Ectodermal cell (in vitro differentiated cells): ENCODE measurements at regions not wholly inside any gene's neighbourhood (a gene's known extent, or its start where the extent isn't known, plus 50 kb on each side); places are given as distances from the start of the nearest gene placed in this dataset.

ENCODE experiments used
- H3K27ac ChIP-seq: 2 replicates; pipeline ENCODE4 v1.7.0; 2013; ENCODE audit warnings: mild to moderate bottlenecking, low read depth, low read length; ENCODE audit not compliant: insufficient read depth, poor library complexity, severe bottlenecking
- H3K27me3 ChIP-seq: 2 replicates; pipeline ENCODE4 v1.7.0; 2013; ENCODE audit warnings: mild to moderate bottlenecking, low read length; ENCODE audit not compliant: insufficient read depth, control insufficient read depth, poor library complexity, severe bottlenecking
- H3K36me3 ChIP-seq: one replicate; pipeline ENCODE4 v1.7.0; 2013; ENCODE audit warnings: low read length; ENCODE audit not compliant: control insufficient read depth, insufficient read depth
- H3K4me1 ChIP-seq: one replicate; pipeline ENCODE4 v1.7.0; 2013; ENCODE audit warnings: low read length; ENCODE audit not compliant: control insufficient read depth, insufficient read depth
- H3K4me3 ChIP-seq: 2 replicates; pipeline ENCODE4 v1.7.0; 2013; ENCODE audit warnings: low read depth, low read length, control low read depth; ENCODE audit not compliant: insufficient read depth
- H3K9me3 ChIP-seq: 2 replicates; pipeline ENCODE4 v1.7.0; 2013; ENCODE audit warnings: mild to moderate bottlenecking, low read length, moderate library complexity; ENCODE audit not compliant: control insufficient read depth
- WGBS, 2 experiments: methylation state at CpG; one replicate each; pipeline ENCODE4 v1.1.7; 2013; ENCODE audit warnings: missing lambda C conversion rate in 2 of 2; 5-methylcytosine and 5-hydroxymethylcytosine counted together

GRCh38 chrX:9163214-9163709 is 129.3 kb upstream of the FAM9B start:
- Histone ChIP-seq H3K27ac (no peak overlapping the region), H3K4me3 (no peak overlapping the region), H3K4me1 (no peaks in the 10 kb centered on the region), H3K36me3 (no peaks in the 10 kb centered on the region), H3K27me3 (no peaks in the 10 kb centered on the region), H3K9me3 (no peaks in the 10 kb centered on the region)
- WGBS, 2 experiments: 23 to 30% methylated on average over 4 to 5 of the region's 5 CpGs

GRCh38 chrX:9164086-9164485 is 130.2 kb upstream of the FAM9B start:
- no peaks in the 10 kb centered on the region for H3K27me3 ChIP-seq
- H3K4me1 ChIP-seq: no peaks in the 10 kb centered on the region
- no peaks in the 10 kb centered on the region for H3K9me3 ChIP-seq
- H3K4me3 ChIP-seq: no peak overlapping the region
- H3K36me3 ChIP-seq: no peaks in the 10 kb centered on the region
- 97 to 100% methylated on average over 3 to 7 of the region's 7 CpGs for WGBS, 2 experiments
- no peak overlapping the region for H3K27ac ChIP-seq

GRCh38 chrX:9164533-9165426 is 130.9 kb upstream of the FAM9B start:
- Histone ChIP-seq H3K4me3 (no peak overlapping the region), H3K36me3 (no peaks in the 10 kb centered on the region), H3K27ac (no peak overlapping the region), H3K9me3 (no peaks in the 10 kb centered on the region), H3K27me3 (no peaks in the 10 kb centered on the region), H3K4me1 (no peaks in the 10 kb centered on the region)
- 94% methylated on average over 7 to 10 of the region's 11 CpGs for WGBS, 2 experiments

GRCh38 chrX:9166584-9166944 is 132.6 kb upstream of the FAM9B start:
- no peak overlapping the region for H3K27ac ChIP-seq
- H3K9me3 ChIP-seq: no peaks in the 10 kb centered on the region
- no peak overlapping the region for H3K4me3 ChIP-seq
- no peaks in the 10 kb centered on the region for H3K36me3 ChIP-seq
- 78 to 100% methylated on average over 1 of the region's 1 CpG for WGBS, 2 experiments
- H3K4me1 ChIP-seq: no peaks in the 10 kb centered on the region
- no peaks in the 10 kb centered on the region for H3K27me3 ChIP-seq

GRCh38 chrX:9171841-9172463 is 138.0 kb upstream of the FAM9B start:
- no peaks in the 10 kb centered on the region for H3K4me1 ChIP-seq
- H3K9me3 ChIP-seq: no peaks in the 10 kb centered on the region
- H3K27me3 ChIP-seq: no peaks in the 10 kb centered on the region
- no peak overlapping the region for H3K4me3 ChIP-seq
- H3K27ac ChIP-seq: no peak overlapping the region
- H3K36me3 ChIP-seq: no peaks in the 10 kb centered on the region
- 89 to 92% methylated on average over 5 to 7 of the region's 7 CpGs for WGBS, 2 experiments

- WGBS, 2 experiments: 80 to 87% methylated on average over 1 to 3 of the region's 6 CpGs
- Histone ChIP-seq H3K27ac (no peak overlapping the region), H3K9me3 (no peaks in the 10 kb centered on the region), H3K27me3 (no peaks in the 10 kb centered on the region), H3K36me3 (no peaks in the 10 kb centered on the region), H3K4me3 (no peak overlapping the region), H3K4me1 (no peaks in the 10 kb centered on the region)
Measured at GRCh38 chrX:9172464-9172850, 138.5 kb upstream of the FAM9B start.

GRCh38 chrX:9180623-9181022 is 146.7 kb upstream of the FAM9B start:
- H3K27me3 ChIP-seq: no peaks in the 10 kb centered on the region
- H3K4me1 ChIP-seq: no peaks in the 10 kb centered on the region
- no peak overlapping the region for H3K27ac ChIP-seq
- WGBS, 2 experiments: 74 to 81% methylated on average over 3 of the region's 3 CpGs
- H3K36me3 ChIP-seq: no peaks in the 10 kb centered on the region
- H3K9me3 ChIP-seq: no peaks in the 10 kb centered on the region
- no peak overlapping the region for H3K4me3 ChIP-seq

GRCh38 chrX:9182041-9182440 is 148.1 kb upstream of the FAM9B start:
- no peaks in the 10 kb centered on the region for H3K27me3 ChIP-seq
- no peak overlapping the region for H3K27ac ChIP-seq
- 94 to 96% methylated on average over 2 to 3 of the region's 3 CpGs for WGBS, 2 experiments
- H3K36me3 ChIP-seq: no peaks in the 10 kb centered on the region
- H3K4me1 ChIP-seq: no peaks in the 10 kb centered on the region
- H3K4me3 ChIP-seq: no peak overlapping the region
- H3K9me3 ChIP-seq: no peaks in the 10 kb centered on the region

- H3K27me3 ChIP-seq: no peaks in the 10 kb centered on the region
- H3K9me3 ChIP-seq: no peaks in the 10 kb centered on the region
- no peaks in the 10 kb centered on the region for H3K4me1 ChIP-seq
- no peaks in the 10 kb centered on the region for H3K36me3 ChIP-seq
- WGBS, 2 experiments: 86 to 93% methylated on average over 2 of the region's 2 CpGs
- H3K27ac ChIP-seq: no peak overlapping the region
- H3K4me3 ChIP-seq: no peak overlapping the region
Measured at GRCh38 chrX:9183481-9183880, 149.6 kb upstream of the FAM9B start.

GRCh38 chrX:9184211-9184610 is 150.3 kb upstream of the FAM9B start:
- Histone ChIP-seq H3K36me3 (no peaks in the 10 kb centered on the region), H3K27ac (no peak overlapping the region)
- 93 to 100% methylated on average over 2 to 3 of the region's 4 CpGs for WGBS, 2 experiments

More at GRCh38 chrX:9184211-9184610, 150.3 kb upstream of the FAM9B start:
- Histone ChIP-seq H3K9me3 (no peaks in the 10 kb centered on the region), H3K27me3 (no peaks in the 10 kb centered on the region), H3K4me3 (no peak overlapping the region), H3K4me1 (no peaks in the 10 kb centered on the region)
